HCT116 (cell line): ENCODE measurements at regions not wholly inside any gene's neighbourhood (a gene's known extent, or its start where the extent isn't known, plus 50 kb on each side); places are given as distances from the start of the nearest gene placed in this dataset.

Source experiments
- ATAC-seq: fragments of 200-7000 bp; cut with Tn5 transposase; 2 replicates; pipeline ENCODE4 v1.9.1; 2020; ENCODE audit warnings: mild to moderate bottlenecking, moderate library complexity
- BruUV-seq: library from RNA; stranded (reverse); fragments of 400-500 nt; replicated peaks from 2 replicates; lab custom pipeline; 2021; lab: Mats Ljungman, UMichigan
- CTCF ChIA-PET: fragments of 300-600 bp; sonication (Branson Sonifier 250); formaldehyde crosslinking; loops from one replicate; lab custom pipeline; 2021; ENCODE audit warnings: antibody characterized with exemption; lab: Charles Lee
- POLR2A ChIA-PET: fragments of 300-600, 350-600 bp; sonication (Branson Sonifier 250); formaldehyde crosslinking; loops from one replicate; lab custom pipeline; 2021; ENCODE audit warnings: antibody characterized with exemption; lab: Charles Lee
- RAD21 ChIA-PET, 2 experiments: fragments of 300-600 bp; sonication (Branson Sonifier 250); formaldehyde crosslinking; loops; one replicate each; lab custom pipeline; 2023; ENCODE audit warnings: low total read pairs in 2 of 2; ENCODE audit not compliant: uncharacterized antibody in 2 of 2, unreplicated experiment in 2 of 2, low non-redundant PET in 1 of 2; lab: Charles Lee
- DNase-seq: peaks from one replicate; pipeline ENCODE4 v3.0.0-alpha.2; 2010; ENCODE audit warnings: low read depth, low spot score
- H2AFZ ChIP-seq: fragments of 200-600 bp; shearing (Covaris generic), sonication (generic); 2 replicates; pipeline ENCODE4 v1.6.1; 2017; ENCODE audit warnings: low read depth, mixed run types, mixed read lengths, antibody characterized with exemption, low read length; ENCODE audit not compliant: poor library complexity, severe bottlenecking
- H3K27ac ChIP-seq: 2 replicates; pipeline ENCODE4 v1.5.1; 2012; ENCODE audit warnings: low read depth, low read length
- H3K27me3 ChIP-seq: fragments of 200-600 bp; sonication (generic); 2 replicates; pipeline ENCODE4 v1.6.1; 2016; ENCODE audit warnings: mixed run types, low read length, mixed read lengths; ENCODE audit not compliant: insufficient read depth
- H3K36me3 ChIP-seq, 2 experiments: fragments of 200-500 bp in 1 of 2; fragments of 200-600 bp in 1 of 2; sonication (Bioruptor generic) in 1 of 2; sonication (generic) in 1 of 2; 2 replicates each; pipeline versions ENCODE4 v1.5.1 to v1.6.1; 2014 to 2016; ENCODE audit warnings: low read length in 2 of 2, inconsistent platforms in 1 of 2, mixed read lengths in 1 of 2, mixed run types in 1 of 2; ENCODE audit not compliant: insufficient read depth in 2 of 2, control insufficient read depth in 1 of 2
- H3K4me1 ChIP-seq, 2 experiments: fragments of 200-600 bp in 1 of 2; sonication (generic) in 1 of 2; 2 replicates each; pipeline versions ENCODE4 v1.5.1 to v1.6.1; 2012 to 2017; ENCODE audit warnings: low read length in 2 of 2, inconsistent platforms in 1 of 2, mild to moderate bottlenecking in 1 of 2, mixed read lengths in 1 of 2, mixed run types in 1 of 2, moderate library complexity in 1 of 2; ENCODE audit not compliant: insufficient read depth in 2 of 2, control insufficient read depth in 1 of 2
- H3K4me2 ChIP-seq: fragments of 200-600 bp; sonication (generic); 2 replicates; pipeline ENCODE4 v1.6.1; 2017; ENCODE audit warnings: mixed run types, low read length, mixed read lengths
- H3K4me3 ChIP-seq, 2 experiments: fragments of 200-600 bp in 1 of 2; sonication (generic) in 1 of 2; replicated peaks in 1 of 2; 2 replicates each; pipeline ENCODE4 v1.5.1; 2011 to 2016; ENCODE audit warnings: low read length in 2 of 2, control low read depth in 1 of 2, low read depth in 1 of 2, mild to moderate bottlenecking in 1 of 2, mixed read lengths in 1 of 2, mixed run types in 1 of 2
- H3K79me2 ChIP-seq: fragments of 200-600 bp; sonication (generic); 2 replicates; pipeline ENCODE4 v1.6.1; 2017; ENCODE audit warnings: mild to moderate bottlenecking, mixed run types, low read length, moderate library complexity, mixed read lengths; ENCODE audit not compliant: insufficient read depth
- H3K9ac ChIP-seq: fragments of 200-600 bp; sonication (generic); 2 replicates; pipeline ENCODE4 v1.6.1; 2016; ENCODE audit warnings: low read length, mixed read lengths
- H3K9me2 ChIP-seq: fragments of 200-600 bp; sonication (generic), shearing (Covaris generic); 2 replicates; pipeline ENCODE4 v1.6.1; 2017; ENCODE audit warnings: mixed run types, mild to moderate bottlenecking, moderate library complexity; ENCODE audit not compliant: insufficient read depth
- H3K9me3 ChIP-seq, 2 experiments: fragments of 200-500 bp in 1 of 2; fragments of 200-600 bp in 1 of 2; sonication (Bioruptor generic) in 1 of 2; sonication (generic) in 1 of 2; 2 replicates each; pipeline ENCODE4 v1.6.1; 2014 to 2017; ENCODE audit warnings: low read length in 2 of 2, mixed read lengths in 2 of 2, inconsistent platforms in 1 of 2, low read depth in 1 of 2, mild to moderate bottlenecking in 1 of 2, mixed run types in 1 of 2, moderate library complexity in 1 of 2; ENCODE audit not compliant: control insufficient read depth in 1 of 2, insufficient read depth in 1 of 2
- H4K20me1 ChIP-seq: fragments of 200-600 bp; sonication (generic), shearing (Covaris generic); 2 replicates; pipeline ENCODE4 v1.6.1; 2017; ENCODE audit warnings: mixed run types, mild to moderate bottlenecking, moderate library complexity; ENCODE audit not compliant: insufficient read depth
- CEBPB ChIP-seq: IDR thresholded peaks from 2 replicates; pipeline ENCODE4 v1.6.1; 2012; ENCODE audit warnings: low read depth
- EGR1 ChIP-seq: IDR thresholded peaks from 2 replicates; pipeline ENCODE4 v1.6.1; 2012; ENCODE audit warnings: low read depth
- ELF1 ChIP-seq: IDR thresholded peaks from 2 replicates; pipeline ENCODE4 v1.6.1; 2012; ENCODE audit warnings: low read depth, borderline replicate concordance
- EZH2 ChIP-seq: fragments of 200-600 bp; sonication (generic); IDR thresholded peaks from 2 replicates; pipeline ENCODE4 v1.6.1; 2017; ENCODE audit warnings: antibody characterized with exemption, mixed run types
- EZH2phosphoT487 ChIP-seq: fragments of 200-600 bp; IDR thresholded peaks from 2 replicates; pipeline ENCODE4 v1.6.1; 2018; ENCODE audit warnings: antibody characterized with exemption, borderline replicate concordance
- FOSL1 ChIP-seq: IDR thresholded peaks from 2 replicates; pipeline ENCODE4 v1.6.1; 2012; ENCODE audit warnings: low read depth
- JUND ChIP-seq: IDR thresholded peaks from 2 replicates; pipeline ENCODE4 v1.6.1; 2012
- POLR2A ChIP-seq: IDR thresholded peaks from 2 replicates; pipeline ENCODE4 v1.7.0; 2011; ENCODE audit warnings: borderline replicate concordance; ENCODE audit not compliant: insufficient read depth, insufficient read length; ENCODE audit errors: extremely low read depth
- POLR2AphosphoS5 ChIP-seq: IDR thresholded peaks from 2 replicates; pipeline ENCODE4 v1.6.1; 2011; ENCODE audit warnings: mild to moderate bottlenecking, low read depth, low read length, moderate library complexity
- RAD21 ChIP-seq: IDR thresholded peaks from 2 replicates; pipeline ENCODE4 v1.6.1; 2012; ENCODE audit warnings: low read depth, mild to moderate bottlenecking
- SIN3A ChIP-seq: IDR thresholded peaks from 2 replicates; pipeline ENCODE4 v1.6.1; 2012; ENCODE audit warnings: low read depth
- SRF ChIP-seq: IDR thresholded peaks from 2 replicates; pipeline ENCODE4 v1.6.1; 2012; ENCODE audit warnings: low read depth
- ZFX ChIP-seq: fragments of 450-650 bp; IDR thresholded peaks from 2 replicates; pipeline ENCODE4 v1.6.1; 2017
- ZNF274 ChIP-seq: fragments of 200-500 bp; sonication (Bioruptor generic); IDR thresholded peaks from 2 replicates; pipeline ENCODE4 v1.6.1; 2014; ENCODE audit warnings: mild to moderate bottlenecking, low read depth, low read length, inconsistent platforms
- intact Hi-C: fragments of 100-400 bp; cut with micrococcal nuclease; formaldehyde crosslinking; loops from 2 replicates; pipeline ENCODE4 v1.10.0; 2022
- TF ChIP-seq, protein P1 (sequence below): IDR thresholded peaks from 2 replicates; pipeline ENCODE4 v1.6.1; 2012; ENCODE audit warnings: low read depth
- TF ChIP-seq, protein P2 (sequence below): IDR thresholded peaks from 2 replicates; pipeline ENCODE4 v1.6.1; 2011; ENCODE audit warnings: mild to moderate bottlenecking, low read length, moderate library complexity; ENCODE audit not compliant: insufficient replicate concordance; ENCODE audit errors: extremely low read depth
- TF ChIP-seq, protein P3 (sequence below), 3 experiments: fragments of 200-600 bp in 1 of 3; sonication (generic) in 1 of 3; IDR thresholded peaks in 2 of 3; conservative IDR thresholded peaks in 1 of 3; 2 replicates each; pipeline ENCODE4 v1.5.1; 2012 to 2017; ENCODE audit warnings: low read depth in 2 of 3, low read length in 2 of 3, antibody characterized with exemption in 1 of 3, borderline replicate concordance in 1 of 3, control low read depth in 1 of 3, mild to moderate bottlenecking in 1 of 3, mixed read lengths in 1 of 3, mixed run types in 1 of 3, moderate library complexity in 1 of 3; ENCODE audit not compliant: insufficient read depth in 1 of 3
- TF ChIP-seq, protein P4 (sequence below): IDR thresholded peaks from 2 replicates; pipeline ENCODE4 v1.6.1; 2012
- TF ChIP-seq, protein P5 (sequence below): IDR thresholded peaks from 2 replicates; pipeline ENCODE4 v1.6.1; 2012

DNA sequence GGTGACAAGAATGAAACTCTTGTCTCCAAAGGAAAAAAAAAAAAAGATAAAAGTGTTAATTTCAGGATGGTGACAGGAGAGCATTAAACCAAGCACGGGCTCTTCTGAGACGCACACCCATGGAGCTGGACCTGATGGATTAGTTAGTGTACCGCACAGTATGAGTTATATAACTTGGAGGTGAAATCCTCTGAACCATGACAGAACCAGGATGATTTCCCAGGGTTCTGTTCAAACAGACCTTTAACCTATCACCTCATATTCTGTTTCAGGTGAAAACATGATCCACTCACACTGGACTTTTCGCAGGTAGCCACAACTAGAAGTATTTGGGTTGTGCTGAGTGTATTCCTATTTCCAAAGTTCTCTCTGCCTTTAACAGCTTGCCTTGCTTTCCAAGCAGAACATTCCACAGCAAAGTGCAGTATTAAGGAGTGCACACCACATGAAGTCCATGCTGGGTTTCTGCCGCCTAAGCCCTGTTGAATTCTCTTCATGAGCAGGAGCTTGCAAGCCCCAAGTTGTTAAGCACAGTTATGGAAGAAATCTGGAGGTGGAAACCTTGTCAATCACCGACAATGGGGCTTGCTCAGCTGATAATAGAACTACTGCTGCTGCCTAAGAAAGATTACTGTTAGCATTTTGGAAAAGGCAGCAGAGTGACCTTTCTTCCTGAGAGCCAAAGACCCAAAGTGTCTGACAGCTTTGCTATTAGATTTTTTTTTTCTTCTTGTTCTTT, 461.7 kb downstream of the TLE1 start:
- Histone ChIP-seq H3K9me2 (no peaks in the 10 kb centered on the region), H3K9ac (no peak overlapping the region), H3K9me3 (no peaks in the 10 kb centered on the region), H3K4me1 (no peaks in the 10 kb centered on the region), H3K4me2 (no peak overlapping the region), H3K27me3 (no peaks in the 10 kb centered on the region), H2AFZ (no peak overlapping the region), H4K20me1 (no peaks in the 10 kb centered on the region), H3K4me3 (no peak overlapping the region), H3K36me3 (no peaks in the 10 kb centered on the region), H3K79me2 (no peaks in the 10 kb centered on the region), H3K27ac (no peak overlapping the region)
- POLR2A ChIA-PET: no interaction called here
- DNase-seq: no peak
- intact Hi-C loops: no loop called here
- TF ChIP-seq EZH2phosphoT487 (no peak), SIN3A (no peak), ELF1 (no peak), SRF (no peak), POLR2AphosphoS5 (no peak), EGR1 (no peak), ZFX (no peak), POLR2A (no peak), ZNF274 (no peak), FOSL1 (no peak), RAD21 (no peak), CEBPB (no peak), JUND (no peak), EZH2 (no peak)
- TF ChIP-seq, protein P1, sequence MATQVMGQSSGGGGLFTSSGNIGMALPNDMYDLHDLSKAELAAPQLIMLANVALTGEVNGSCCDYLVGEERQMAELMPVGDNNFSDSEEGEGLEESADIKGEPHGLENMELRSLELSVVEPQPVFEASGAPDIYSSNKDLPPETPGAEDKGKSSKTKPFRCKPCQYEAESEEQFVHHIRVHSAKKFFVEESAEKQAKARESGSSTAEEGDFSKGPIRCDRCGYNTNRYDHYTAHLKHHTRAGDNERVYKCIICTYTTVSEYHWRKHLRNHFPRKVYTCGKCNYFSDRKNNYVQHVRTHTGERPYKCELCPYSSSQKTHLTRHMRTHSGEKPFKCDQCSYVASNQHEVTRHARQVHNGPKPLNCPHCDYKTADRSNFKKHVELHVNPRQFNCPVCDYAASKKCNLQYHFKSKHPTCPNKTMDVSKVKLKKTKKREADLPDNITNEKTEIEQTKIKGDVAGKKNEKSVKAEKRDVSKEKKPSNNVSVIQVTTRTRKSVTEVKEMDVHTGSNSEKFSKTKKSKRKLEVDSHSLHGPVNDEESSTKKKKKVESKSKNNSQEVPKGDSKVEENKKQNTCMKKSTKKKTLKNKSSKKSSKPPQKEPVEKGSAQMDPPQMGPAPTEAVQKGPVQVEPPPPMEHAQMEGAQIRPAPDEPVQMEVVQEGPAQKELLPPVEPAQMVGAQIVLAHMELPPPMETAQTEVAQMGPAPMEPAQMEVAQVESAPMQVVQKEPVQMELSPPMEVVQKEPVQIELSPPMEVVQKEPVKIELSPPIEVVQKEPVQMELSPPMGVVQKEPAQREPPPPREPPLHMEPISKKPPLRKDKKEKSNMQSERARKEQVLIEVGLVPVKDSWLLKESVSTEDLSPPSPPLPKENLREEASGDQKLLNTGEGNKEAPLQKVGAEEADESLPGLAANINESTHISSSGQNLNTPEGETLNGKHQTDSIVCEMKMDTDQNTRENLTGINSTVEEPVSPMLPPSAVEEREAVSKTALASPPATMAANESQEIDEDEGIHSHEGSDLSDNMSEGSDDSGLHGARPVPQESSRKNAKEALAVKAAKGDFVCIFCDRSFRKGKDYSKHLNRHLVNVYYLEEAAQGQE: no peak
- TF ChIP-seq, protein P2, sequence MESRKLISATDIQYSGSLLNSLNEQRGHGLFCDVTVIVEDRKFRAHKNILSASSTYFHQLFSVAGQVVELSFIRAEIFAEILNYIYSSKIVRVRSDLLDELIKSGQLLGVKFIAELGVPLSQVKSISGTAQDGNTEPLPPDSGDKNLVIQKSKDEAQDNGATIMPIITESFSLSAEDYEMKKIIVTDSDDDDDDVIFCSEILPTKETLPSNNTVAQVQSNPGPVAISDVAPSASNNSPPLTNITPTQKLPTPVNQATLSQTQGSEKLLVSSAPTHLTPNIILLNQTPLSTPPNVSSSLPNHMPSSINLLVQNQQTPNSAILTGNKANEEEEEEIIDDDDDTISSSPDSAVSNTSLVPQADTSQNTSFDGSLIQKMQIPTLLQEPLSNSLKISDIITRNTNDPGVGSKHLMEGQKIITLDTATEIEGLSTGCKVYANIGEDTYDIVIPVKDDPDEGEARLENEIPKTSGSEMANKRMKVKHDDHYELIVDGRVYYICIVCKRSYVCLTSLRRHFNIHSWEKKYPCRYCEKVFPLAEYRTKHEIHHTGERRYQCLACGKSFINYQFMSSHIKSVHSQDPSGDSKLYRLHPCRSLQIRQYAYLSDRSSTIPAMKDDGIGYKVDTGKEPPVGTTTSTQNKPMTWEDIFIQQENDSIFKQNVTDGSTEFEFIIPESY: no peak
- TF ChIP-seq, protein P3, sequence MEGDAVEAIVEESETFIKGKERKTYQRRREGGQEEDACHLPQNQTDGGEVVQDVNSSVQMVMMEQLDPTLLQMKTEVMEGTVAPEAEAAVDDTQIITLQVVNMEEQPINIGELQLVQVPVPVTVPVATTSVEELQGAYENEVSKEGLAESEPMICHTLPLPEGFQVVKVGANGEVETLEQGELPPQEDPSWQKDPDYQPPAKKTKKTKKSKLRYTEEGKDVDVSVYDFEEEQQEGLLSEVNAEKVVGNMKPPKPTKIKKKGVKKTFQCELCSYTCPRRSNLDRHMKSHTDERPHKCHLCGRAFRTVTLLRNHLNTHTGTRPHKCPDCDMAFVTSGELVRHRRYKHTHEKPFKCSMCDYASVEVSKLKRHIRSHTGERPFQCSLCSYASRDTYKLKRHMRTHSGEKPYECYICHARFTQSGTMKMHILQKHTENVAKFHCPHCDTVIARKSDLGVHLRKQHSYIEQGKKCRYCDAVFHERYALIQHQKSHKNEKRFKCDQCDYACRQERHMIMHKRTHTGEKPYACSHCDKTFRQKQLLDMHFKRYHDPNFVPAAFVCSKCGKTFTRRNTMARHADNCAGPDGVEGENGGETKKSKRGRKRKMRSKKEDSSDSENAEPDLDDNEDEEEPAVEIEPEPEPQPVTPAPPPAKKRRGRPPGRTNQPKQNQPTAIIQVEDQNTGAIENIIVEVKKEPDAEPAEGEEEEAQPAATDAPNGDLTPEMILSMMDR (IDR thresholded peaks at IDR 0.05 in 2 of 3, conservative IDR thresholded peaks at IDR 0.05 in 1 of 3; ENCODE audit: borderline replicate concordance in 1 of 3, insufficient read depth in 1 of 3, low read depth in 2 of 3, low read length in 2 of 3): no peak
- TF ChIP-seq, protein P4, sequence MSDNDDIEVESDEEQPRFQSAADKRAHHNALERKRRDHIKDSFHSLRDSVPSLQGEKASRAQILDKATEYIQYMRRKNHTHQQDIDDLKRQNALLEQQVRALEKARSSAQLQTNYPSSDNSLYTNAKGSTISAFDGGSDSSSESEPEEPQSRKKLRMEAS: no peak
- TF ChIP-seq, protein P5, sequence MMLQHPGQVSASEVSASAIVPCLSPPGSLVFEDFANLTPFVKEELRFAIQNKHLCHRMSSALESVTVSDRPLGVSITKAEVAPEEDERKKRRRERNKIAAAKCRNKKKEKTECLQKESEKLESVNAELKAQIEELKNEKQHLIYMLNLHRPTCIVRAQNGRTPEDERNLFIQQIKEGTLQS: no peak
- CTCF ChIA-PET: no interaction called here
- no peak for ATAC-seq
- BruUV-seq: no TSS peak
- RAD21 ChIA-PET: no interaction called here
